Erythroblast (primary cell): ENCODE measurements at regions not wholly inside any gene's neighbourhood (a gene's known extent, or its start where the extent isn't known, plus 50 kb on each side); places are given as distances from the start of the nearest gene placed in this dataset.

Source experiments
- GATA1 ChIP-seq: IDR thresholded peaks from 2 replicates; pipeline ENCODE4 v1.6.1; 2011; ENCODE audit warnings: low read depth, mild to moderate bottlenecking, control low read depth, low read length, moderate library complexity
- POLR2A ChIP-seq: IDR thresholded peaks from 2 replicates; pipeline ENCODE4 v1.6.1; 2011; ENCODE audit warnings: mild to moderate bottlenecking, low read length

DNA sequence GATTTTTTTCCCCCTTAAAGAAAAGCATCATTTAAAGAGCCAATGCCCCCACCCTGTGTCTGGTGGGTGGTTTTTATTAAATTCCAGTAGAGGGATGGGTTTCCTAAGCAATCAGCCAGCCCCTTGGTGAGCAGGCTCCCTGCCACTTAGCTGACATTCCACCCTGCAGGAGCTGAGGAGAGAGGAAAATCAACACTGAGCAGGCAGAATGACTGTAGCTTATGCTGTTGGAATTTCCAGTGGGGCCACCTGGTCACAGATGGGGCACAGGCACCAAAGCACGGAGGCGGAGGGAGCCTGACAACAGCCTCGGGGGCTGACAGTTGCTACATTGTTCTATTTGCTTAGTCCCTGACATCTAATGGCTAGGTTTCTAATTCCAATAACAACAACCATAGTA is 127.7 kb downstream of the TMEM30B start:
- TF ChIP-seq POLR2A: no peak
- TF ChIP-seq GATA1: no peak
